Fibroblast of pulmonary artery (primary cell): ENCODE measurements at regions not wholly inside any gene's neighbourhood (a gene's known extent, or its start where the extent isn't known, plus 50 kb on each side); places are given as distances from the start of the nearest gene placed in this dataset.

Source experiments
- DNase-seq: peaks from one replicate; pipeline ENCODE4 v3.0.0-alpha.2; 2010; ENCODE audit warnings: low read depth
- H3K4me3 ChIP-seq: replicated peaks from 2 replicates; pipeline ENCODE4 v1.5.1; 2011; ENCODE audit warnings: low read depth, mild to moderate bottlenecking, control low read depth, low read length, moderate library complexity
- TF ChIP-seq, protein P1 (sequence below): IDR thresholded peaks from 2 replicates; pipeline ENCODE4 v1.5.1; 2011; ENCODE audit warnings: mild to moderate bottlenecking, control low read depth, low read length, inconsistent platforms; ENCODE audit errors: missing control alignments

DNA sequence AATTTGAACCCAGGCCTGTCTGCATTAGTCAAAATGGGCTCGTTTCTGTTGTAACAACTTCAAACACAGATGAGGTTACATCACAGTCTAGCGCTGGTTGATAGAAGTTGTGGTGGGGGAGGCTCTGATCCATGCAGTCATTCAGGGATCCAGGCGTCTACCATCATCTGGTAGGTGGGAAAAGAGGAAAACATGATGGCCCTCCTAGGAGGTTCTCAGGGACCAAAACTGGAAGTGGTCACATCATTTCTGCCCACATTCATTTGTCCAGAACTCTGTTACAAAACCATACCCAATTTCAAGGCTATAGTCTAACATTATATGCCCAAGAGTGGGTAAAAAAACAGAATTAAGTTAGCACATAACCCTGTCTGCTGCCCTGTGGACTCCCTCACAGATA lies 135.1 kb downstream of the PHETA1 start:
- no peak for DNase-seq
- TF ChIP-seq, protein P1, sequence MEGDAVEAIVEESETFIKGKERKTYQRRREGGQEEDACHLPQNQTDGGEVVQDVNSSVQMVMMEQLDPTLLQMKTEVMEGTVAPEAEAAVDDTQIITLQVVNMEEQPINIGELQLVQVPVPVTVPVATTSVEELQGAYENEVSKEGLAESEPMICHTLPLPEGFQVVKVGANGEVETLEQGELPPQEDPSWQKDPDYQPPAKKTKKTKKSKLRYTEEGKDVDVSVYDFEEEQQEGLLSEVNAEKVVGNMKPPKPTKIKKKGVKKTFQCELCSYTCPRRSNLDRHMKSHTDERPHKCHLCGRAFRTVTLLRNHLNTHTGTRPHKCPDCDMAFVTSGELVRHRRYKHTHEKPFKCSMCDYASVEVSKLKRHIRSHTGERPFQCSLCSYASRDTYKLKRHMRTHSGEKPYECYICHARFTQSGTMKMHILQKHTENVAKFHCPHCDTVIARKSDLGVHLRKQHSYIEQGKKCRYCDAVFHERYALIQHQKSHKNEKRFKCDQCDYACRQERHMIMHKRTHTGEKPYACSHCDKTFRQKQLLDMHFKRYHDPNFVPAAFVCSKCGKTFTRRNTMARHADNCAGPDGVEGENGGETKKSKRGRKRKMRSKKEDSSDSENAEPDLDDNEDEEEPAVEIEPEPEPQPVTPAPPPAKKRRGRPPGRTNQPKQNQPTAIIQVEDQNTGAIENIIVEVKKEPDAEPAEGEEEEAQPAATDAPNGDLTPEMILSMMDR: no peak
- no peak overlapping the region for H3K4me3 ChIP-seq

DNA sequence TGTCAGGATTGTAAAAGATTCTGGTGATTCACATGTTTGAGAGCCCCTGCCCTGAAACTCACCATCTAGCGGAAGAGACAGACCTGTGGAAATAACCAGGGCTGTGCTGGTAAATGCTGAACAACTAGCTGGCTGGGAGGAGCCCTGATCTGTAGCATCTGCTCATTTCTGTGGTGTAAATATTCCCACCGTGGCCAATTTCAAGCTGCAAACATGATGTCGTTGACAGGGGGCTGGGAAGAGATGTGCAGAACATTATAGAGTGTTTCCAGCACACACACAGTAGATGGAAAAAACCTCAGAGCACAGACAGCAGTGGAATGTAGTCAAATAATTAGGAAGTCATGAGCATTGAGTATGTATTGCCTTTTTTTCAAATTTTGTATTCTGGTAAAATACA lies 138.2 kb downstream of the PHETA1 start:
- H3K4me3 ChIP-seq: no peak overlapping the region
- TF ChIP-seq, protein P1: no peak
- no peak for DNase-seq

DNA sequence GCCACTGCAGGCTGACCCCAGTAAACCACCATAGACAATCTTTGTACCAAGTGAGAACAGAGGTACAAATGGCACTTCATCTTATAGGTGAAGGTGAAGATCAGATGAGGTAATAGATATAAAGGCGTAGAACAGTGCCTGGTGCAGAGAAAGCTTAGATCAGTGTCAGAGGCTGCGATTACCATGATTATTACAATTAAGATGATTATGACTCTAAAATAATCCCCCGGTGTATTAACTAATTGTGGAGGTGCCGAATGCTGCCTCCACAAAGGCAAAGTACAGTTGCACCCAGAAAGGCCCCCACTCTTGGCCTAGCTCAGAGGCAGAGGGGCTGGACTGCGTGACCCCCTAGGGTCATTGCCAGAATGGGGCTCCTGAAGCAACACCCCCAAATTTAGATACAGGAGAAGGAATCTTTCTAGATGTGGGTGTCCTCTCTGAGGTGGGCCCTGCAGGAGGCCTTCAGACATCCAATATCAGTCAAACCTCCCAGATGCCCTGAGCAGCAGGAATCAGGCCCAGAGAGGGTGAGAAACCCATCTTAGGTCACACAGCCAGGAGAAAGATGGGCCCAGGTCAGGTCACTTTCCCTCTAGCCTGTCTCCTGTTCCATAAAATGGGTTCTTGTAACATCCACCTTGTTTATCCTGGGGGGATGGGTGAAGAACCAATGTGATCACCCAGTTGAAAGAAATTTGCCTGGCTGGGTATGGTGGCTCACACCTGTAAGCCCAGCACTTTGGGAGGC lies 139.8 kb downstream of the PHETA1 start:
- DNase-seq: no peak
- no peak overlapping the region for H3K4me3 ChIP-seq
- TF ChIP-seq, protein P1: no peak

DNA sequence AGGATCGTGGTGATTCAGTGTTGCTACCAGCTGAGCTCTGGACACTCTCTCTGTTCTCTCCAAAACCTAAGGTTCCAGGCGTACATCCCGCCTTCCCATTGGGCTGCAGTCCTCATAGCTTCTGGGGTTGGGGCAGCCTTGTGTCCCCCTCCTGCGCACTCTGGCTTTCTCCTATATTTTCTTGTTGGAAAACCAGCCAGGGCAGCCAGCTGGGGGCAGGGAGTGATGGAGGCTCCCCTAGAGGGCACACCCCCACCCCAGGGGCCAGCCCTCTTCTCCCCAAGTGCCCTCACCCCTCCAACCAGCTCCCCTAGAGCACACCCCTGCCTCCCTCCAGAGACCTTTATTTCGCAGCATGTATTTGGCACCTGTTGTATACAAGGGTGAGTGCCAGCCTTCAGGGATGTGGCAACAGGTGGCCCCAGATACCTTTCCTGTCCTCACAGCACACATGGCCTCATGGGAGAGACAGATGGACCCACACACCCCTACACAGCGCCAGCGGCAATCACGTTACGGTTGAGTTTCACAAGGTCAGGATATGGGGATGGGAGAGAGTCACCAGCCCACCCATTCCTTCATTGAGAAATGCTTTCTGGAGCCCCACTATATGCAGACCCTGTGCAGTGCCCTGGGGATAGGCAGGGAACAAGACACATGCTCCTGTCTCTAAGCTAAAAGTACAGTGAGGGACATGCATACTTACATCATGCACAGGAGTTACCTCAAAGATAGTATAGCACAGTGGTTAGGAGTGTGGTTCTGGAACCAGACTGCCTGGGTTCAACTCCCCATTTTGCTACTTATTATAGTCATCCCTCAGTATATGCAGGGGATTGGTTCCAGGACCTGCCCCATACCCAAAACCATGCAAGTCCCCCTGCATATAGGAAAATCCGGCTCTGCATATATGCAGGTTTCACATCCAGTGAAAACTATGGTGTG lies 141.1 kb downstream of the PHETA1 start:
- no peak overlapping the region for H3K4me3 ChIP-seq
- TF ChIP-seq, protein P1: no peak
- no peak for DNase-seq

DNA sequence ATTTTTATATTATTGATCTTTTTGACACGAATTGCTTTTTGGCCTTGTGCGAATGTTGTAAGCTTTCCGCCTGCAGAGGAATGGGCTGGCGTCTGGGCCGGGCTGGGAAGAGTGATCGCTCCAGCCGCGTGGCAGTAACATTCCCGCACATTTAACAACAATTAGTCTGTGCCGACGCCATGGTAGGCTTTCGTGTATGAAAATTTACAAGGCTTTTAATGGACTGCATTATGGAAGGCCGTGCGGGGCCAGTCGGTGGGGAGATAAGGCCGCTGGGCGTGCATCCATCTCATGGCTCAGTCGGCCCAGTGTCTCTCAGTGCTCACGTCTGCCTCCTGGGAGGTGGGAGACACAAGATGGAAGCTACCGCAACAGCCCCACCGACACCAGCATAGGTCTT lies 142.2 kb downstream of the PHETA1 start:
- TF ChIP-seq, protein P1: no peak
- DNase-seq: no peak

DNA sequence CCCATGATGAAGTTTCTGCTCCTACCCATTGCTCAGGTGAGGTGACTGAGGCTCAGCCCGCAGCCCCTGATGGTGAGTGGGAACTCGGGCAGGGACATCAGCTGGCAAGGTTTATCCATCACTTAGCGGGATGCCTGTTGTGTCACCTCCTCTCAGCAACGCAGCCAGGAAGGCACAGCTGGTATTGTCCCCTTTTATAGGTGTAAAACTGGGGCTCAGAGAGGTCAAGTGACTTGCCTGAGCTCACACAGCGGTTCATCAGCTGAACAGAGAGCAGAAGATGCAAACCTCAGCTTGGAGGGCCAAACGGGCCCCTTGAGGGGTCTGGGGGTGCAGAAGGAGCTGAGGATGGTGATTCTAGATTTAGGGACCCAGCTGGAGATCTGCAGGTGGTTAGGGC lies 143.6 kb downstream of the PHETA1 start:
- TF ChIP-seq, protein P1: no peak
- H3K4me3 ChIP-seq: no peak overlapping the region
- no peak for DNase-seq

More for the DNA sequence above, 142.2 kb downstream of the PHETA1 start:
- H3K4me3 ChIP-seq: no peak overlapping the region
